Urothelium cell line (cell line): ENCODE measurements at regions not wholly inside any gene's neighbourhood (a gene's known extent, or its start where the extent isn't known, plus 50 kb on each side); places are given as distances from the start of the nearest gene placed in this dataset.

ENCODE experiments used
- DNase-seq: peaks from one replicate; pipeline ENCODE4 v3.0.0; 2011; ENCODE audit warnings: low spot score, mixed read lengths
- FAIRE-seq: peaks from 2 replicates; lab custom pipeline; 2011; peaks lifted over from hg19 to GRCh38; lab: Jason Lieb, UNC

DNA sequence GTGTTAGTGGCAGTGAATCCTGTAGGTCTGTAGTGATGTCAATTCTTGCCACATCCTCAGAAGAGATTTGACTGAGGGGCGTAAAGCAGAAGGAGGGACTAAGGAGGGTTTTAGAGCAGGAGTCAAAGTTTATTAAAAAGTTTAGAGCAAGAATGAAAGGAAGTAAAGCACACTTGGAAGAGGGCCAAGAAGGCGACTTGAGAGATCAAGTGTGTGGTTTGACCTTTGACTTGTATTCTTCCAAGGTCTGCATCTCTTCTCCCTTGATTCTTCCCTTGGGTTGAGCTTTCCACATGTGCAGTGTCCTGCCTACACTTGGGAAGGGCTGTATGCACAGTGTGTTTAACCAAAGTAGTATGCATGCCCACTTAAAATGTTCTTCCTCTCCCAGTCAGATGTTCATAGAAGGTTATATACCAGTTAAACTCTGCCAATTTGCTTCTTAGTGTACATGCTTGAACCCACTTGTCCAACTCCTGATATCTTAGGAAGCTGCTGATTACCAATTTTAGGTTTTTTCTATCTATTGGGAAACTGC lies 627.6 kb downstream of the MMUT start:
- DNase-seq (no peak), FAIRE-seq (no peak)

DNA sequence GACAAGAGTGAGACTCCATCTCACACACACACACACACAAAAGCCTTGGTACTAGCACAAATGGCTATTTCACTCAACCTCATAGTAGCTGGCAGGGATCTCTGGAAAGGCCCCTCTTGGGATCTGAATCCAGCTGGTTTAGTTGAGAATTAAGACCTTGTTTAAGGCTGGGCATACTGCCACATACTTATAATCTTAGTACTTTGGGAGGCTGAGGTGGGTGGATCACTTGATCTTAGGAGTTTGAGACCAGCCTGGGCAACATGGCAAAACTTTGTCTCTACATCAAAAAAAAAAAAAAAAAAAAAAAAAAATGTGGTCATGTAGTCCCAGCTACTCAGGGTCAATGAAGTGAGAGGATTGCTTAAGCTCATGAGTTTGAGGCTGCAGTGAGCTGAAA lies 628.3 kb downstream of the MMUT start:
- no peak for FAIRE-seq

DNA sequence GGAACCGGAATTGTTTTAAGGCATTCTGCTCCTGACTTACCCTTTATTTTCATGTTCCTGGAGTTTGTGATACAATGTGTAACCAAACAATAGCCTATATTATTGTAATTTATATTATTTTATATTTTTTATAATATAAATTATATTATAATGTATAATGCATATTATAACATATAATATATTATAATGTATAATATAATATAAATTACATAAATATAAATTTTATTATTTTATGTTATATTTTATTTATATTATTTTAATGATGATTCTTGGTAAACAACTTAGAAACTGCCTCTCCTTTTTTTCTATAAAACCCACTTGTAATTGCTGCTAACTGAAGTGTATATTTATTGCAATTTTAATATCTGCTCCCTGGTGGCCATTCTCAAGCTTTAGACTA lies 629.1 kb downstream of the MMUT start:
- FAIRE-seq = no peak
- no peak for DNase-seq

More for the DNA sequence above, 628.3 kb downstream of the MMUT start:
- DNase-seq = no peak

DNA sequence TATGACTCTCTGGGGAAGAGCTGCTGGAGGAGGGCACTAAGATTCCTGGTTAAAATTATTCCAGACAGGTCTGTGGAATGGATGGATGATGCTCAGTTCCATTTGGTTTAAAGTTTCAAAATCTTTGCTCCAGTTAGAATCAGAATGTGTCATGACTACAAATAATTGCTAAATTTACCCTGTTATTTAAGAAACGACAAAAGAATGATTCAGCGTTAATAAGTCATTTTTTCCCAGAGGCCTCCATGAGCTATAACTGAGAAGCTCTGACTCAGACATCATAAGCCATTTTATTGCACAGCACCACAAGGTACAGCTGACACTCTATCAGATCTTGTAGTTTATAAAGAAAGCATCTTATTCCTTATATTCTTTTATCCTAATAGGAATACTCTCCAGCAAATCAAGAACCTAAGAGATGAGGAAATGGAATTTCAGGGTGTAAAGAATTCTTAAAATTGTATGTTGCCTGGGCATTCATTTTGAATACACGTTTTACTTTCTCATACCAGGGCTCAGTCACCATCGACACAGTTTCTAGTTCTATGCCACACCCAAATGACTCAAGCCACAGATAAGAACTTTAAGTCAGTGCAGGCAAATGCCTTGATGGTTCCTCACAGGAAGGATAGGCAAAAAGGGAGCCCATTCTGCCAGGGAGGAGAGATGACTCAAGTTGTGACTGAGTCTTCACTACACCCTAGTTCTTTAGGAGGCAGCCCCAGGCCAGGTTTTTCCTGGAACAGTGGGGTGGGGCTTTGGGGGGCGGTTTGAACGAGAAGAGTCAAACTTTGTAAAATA lies 636.0 kb downstream of the MMUT start:
- DNase-seq (peak; percentile 77), FAIRE-seq (peak; percentile 32)

DNA sequence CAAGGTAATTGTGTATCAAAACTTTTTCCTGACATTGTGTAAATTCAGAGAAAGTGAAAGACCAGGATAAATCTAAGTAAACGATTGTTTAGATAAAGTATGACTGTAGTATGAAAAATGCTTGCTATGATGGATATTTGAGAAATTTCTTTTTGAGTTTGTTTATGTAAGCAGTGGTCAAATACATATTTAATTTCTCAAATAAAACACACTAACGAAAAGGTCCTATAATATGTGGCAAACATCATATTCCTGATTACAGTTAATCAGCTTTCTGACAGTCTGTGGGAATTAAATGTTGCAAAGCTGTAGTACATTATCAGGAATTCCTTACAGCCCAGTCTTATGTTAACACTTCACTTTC lies 636.9 kb downstream of the MMUT start:
- no peak for FAIRE-seq
- no peak for DNase-seq

DNA sequence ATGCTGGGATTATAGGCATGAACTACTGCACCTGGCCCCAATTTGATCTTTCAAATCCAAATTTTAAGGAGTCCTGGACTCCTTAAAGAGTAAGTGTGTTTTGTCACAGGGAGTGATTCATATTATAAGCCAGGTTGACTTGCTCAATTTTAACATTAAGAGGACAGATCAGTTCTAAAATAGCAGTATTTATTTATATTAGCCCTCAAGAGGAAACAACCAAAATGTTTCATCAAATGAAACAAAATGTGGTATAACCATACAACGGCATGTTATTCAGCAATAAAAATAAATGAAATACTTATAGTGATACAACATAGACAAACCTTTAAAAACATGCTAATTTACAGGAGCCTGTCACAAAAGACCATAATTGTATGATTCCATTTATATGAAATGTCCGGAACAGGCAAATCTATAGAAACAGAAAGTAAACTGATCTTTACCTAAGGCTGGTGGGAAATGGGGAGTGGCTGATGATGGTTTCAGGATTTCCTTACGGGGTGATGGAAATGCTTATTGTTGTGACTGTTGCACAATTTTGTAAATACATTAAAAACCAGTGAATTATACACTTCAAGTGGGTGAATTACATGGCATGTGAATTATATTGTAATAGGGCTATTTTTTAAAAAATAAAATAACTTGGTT lies 637.4 kb downstream of the MMUT start:
- FAIRE-seq (no peak), DNase-seq (no peak)

DNA sequence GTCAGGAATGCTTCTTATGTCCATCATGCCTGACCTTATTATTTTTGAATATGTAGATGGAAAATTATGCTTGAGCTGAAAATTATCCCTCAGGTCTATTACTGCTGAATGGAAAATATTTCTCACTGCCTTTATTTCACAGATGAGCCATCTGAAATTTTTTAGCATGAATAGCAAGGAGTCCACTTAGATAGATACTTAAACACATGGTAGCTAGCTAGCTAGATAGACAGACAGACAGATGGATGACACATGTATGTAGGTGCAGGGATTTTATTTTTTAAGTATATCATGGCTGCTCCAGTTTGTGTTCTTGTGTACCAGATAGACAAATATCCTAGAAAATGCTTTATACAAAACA lies 645.0 kb downstream of the MMUT start:
- DNase-seq (no peak), FAIRE-seq (no peak)

DNA sequence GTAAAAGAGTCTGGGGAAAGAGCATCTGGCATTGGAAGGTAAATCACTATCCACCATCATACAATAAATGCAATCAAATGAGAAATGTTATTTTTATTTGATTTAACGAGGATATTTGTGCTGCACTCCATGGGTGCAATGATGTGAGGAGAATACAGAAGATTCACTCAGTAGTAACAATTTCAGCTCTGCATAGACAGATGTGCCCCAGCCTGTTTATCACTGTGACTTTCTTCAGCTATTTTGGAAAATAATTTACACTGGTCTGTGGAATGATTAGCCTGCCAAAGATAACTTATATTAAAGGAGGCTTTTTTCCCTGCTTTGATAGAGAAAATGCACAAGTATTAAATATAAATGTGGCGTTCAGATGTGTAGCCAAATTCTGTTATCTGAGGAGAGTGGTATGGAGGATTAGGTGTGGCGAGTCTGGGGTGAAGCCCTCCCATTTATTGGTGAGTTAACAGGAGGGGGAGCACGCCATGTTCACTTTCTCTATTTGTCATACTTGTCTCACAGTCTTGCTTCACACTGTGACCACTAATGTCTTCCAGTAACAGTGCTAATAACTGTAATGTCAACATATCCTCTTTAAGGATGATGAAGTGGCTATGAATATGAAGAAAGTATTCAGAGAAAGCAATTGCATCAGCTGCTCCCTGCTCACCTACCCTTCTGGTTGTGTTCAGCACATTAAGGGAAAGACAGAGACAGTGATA lies 645.6 kb downstream of the MMUT start:
- no peak for DNase-seq

DNA sequence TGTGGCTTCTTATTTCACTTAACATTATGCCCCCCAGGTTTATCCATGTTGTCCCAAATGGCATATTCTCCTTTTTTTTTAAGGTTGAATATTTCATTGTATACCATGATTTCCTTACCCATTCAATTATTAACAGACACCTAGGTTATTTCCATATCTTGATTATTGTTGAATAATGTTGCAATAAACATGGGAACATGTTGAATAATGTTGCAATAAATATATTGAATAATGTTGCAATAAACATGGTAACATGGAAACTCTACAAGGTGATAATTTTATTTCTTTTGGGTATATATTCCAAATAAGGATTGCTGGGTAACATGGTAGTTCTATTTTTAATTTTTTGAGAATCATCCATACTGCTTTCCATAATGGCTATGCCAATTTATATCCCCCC lies 648.1 kb downstream of the MMUT start:
- no peak for DNase-seq
- no peak for FAIRE-seq

More for the DNA sequence above, 645.6 kb downstream of the MMUT start:
- no peak for FAIRE-seq

DNA sequence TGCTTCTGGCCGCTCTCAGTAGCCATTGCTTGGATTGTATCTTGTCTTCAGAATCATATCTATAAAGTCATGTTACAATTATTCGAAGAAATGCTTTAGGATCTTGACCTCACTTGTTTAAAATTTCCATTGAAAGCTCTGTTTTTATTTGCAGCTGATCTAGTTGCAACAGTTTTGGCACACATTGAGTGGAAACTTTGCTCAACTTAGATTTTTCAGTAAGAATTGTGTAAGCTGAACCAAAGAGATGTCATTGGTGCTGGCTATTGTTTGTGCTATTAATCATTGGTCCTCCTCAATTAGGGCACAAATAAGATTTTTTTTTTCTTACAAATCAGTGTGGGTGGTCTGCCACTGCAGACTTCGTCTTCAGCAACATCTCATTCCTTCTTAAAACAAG lies 649.2 kb downstream of the MMUT start:
- DNase-seq = no peak
- no peak for FAIRE-seq

DNA sequence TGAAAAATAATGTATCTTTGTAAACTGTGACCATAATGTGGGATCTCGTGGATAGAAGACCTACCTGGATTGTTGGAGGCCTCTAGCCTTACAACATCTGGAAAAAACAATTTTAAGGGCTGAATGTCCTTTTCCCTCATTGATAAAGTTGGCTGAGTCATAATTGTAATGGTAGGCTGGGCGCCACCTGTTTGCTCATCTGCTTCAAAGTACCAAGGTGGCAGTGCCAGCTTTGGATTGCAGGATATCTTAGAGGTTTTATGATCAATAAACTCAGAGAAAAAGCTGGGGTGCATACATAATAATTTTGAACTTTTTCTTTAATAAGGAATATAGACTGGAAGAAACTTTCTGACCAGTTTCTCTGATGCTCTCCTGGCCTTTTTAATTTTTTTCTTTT lies 653.4 kb downstream of the MMUT start:
- DNase-seq (no peak), FAIRE-seq (no peak)

DNA sequence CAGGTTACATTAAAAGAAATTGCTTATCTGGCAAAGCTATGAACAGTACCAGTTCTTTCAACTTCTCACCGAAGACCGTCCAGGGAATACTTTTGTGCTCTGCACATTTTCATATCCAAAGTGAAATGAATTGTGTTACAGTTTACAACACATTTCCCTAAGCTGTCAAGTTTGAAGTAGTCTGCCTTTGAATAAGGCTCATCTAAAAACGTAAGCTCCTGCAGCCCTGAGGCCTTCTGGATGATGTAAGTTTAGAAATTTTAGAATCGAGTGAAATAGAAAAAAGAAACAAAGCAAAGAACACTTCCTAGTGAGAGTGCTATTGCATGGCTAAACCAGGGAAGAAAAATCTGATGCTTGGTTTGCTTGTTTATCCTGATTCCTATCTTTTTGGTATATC lies 653.8 kb downstream of the MMUT start:
- FAIRE-seq (no peak), DNase-seq (no peak)

DNA sequence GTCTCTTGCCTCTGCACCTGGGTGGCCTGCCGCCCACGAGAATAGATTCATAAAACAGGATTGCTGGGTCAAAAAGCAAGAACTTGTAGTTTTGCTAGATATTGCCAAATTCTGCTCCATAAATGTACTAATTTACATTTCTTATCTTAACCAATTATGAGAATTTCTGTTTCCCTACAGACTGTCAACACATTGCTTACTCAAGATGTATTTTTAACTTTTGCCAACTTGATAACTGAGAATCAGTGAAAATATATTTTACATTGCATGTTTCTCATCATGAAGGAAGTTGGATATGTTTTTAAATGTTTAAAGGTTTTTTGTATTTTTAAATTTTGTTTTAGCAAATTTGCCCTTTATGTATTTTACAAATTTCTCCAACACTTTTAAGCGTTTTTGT lies 664.8 kb downstream of the MMUT start:
- no peak for DNase-seq
- no peak for FAIRE-seq

DNA sequence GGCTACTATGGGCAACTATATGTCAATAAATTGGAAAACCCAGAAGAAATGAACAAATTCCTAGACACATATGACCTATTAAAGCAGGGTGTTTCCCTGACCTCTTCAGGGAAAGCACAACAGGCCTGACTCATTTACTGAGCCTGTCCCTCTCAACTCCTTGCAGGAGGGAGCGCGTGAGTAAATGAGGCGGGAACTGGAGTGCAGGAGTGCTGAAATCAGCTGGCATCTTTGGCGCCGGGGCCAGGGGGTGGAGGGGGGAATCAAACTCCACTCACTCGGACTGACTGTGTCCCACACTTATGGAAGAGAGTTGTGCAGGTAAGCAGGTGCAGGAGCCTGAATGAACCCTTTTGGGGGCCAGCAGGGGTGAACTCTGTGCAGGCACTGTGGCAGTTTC lies 671.2 kb upstream of the PTCHD4 start:
- no peak for FAIRE-seq
- no peak for DNase-seq

DNA sequence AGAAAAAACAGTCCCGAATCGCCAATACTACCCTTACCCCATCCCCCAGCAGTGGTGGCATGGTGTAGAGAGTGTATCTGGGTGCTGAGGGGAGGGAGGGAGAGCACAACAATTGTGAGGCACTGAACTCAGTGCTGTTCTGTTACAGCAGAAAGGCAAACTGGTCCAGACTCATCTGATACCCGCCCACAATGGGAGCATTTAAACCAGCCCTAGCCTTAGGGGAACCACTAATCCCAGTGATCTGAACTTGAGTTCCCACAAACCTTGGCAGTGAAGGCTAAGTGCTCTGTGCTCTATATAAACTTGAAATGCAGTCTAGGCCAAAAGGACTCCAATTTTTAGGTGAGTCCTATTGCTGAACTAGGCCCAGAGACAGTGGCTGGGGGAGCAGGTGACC lies 666.4 kb upstream of the PTCHD4 start:
- no peak for DNase-seq
- FAIRE-seq = no peak

DNA sequence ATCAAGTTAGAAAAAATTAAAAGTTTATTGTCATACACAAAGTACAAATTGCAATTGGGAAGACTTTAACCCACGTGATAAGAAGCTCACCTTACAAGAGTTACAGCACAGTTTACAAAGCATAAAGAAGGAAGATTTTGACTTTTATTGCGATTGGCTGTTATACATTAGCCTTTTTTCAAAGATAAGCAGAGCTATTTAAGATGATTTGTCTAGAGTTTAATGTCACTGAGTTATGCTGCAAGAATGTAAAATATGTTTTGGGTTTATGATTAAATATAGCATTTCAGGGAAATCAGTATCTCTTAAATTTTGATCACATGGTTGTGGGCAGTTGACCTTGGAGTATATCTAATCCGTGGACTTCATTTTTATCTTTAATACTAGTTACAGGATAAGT lies 664.2 kb upstream of the PTCHD4 start:
- DNase-seq (no peak), FAIRE-seq (no peak)

DNA sequence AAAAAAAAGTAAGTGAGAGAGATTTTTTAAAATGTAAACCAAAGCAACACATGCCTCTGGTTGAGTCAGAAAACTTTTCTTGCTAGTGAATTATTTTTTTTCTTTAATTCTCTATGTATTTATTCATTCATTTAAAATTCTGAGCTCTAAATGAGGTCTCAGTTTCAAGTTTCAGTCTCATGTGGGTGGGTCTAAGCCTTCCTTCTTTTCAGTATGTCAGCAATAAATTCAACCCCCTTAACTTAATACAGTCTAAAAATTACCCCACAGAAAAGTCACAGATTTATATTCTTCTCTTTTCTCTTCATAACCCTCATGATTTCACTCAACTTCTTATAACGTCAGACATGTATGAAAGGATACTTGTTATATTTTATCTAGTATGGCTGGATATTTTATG lies 663.3 kb upstream of the PTCHD4 start:
- FAIRE-seq (no peak), DNase-seq (no peak)

DNA sequence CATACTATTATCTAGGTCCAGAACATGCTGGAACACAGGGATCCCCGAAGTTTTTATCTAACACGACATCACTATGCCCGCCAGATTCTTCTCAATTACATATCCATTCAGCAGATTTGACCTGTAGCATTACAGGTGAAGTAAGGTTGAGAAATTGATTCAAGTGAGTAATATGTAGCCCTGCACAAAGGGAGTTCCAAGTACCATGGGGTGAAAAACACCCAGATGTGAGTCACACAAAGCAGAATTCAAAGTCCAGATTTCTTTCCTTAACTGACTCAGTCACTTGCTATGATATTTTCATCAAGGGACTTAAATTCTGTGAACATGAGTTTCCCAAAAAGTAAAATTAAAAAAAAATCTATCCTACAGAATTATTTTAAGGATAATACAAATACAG lies 655.4 kb upstream of the PTCHD4 start:
- FAIRE-seq (no peak), DNase-seq (peak; percentile 8)

DNA sequence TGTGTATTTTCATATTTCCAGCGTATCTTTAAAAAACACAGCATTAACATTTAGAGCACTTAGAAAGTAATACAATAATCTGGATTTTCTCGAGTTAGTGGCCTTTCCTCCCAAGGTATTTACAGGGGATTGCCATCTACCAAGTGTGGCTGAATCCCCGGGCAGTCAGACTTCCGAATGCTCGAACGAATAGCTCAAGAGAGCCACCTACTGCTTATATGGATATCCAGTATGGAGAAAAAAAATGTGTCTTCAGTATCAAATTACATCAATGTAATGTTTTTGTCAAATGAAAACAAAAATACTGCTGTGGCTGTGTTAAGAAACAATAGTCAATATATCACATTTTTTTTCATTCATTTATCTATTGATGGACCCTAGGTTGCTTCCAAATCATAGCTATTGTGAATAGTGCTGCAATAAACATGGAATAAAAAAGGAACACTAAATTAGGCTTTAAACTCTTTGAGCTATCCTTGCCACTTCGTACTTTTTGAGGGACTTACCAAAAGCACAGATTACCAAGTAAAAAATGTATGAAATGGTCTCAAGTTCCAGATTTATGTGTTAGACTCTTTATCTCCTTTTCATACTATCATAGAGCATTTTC lies 654.5 kb upstream of the PTCHD4 start:
- FAIRE-seq (peak; percentile 42), DNase-seq (peak; percentile 62)

DNA sequence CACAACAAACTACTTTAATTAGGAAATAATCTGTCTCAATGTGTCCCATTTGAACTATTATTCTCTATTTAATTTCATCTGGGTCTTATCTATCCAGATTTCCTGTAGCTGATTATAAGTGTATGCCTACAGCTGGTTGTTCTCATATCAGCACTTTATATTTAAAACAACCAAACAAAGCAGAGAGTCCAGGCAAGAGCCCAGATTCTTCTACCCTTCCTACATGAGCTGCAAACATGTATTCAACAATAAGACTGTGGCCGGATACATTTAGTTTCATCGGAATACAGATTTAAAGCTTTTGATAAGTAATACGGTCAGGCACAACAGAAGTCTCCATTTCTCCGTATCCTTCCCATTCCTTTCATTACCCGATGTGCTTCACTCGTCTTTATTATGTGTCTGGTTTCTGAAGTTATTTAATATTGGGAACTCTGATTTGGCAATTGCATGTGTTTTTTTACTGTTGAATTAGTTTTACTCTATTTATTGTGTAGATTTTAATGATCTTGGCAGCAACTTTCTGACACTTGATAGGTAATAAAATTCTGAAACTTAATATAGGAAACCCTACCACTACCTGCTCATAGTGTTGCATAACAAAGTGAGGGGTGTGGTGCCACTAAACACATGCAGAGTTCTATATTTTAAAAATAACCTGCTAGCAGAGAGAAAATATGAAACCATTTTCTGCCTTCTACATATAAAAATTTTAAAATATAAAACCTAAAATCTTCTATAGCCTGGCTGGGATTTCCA lies 653.5 kb upstream of the PTCHD4 start:
- DNase-seq = no peak
- FAIRE-seq = no peak

DNA sequence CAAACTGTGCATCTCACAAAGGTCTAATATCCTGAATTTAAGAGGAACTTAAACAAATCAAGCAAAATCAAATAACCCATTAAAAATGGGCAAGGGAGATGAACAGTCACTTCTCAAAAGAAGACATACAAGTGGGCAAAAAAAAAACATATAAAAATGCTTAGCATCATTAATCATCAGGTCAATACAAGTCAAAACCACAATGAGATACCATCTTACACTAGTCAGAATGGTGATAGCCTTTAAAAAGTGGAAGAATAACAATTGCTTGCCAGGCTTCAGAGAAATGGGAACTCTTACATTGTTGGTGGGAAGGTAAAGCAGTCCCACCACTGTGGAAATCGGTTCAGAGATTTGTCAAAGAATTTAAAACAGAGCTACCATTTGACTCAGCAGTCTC lies 646.7 kb upstream of the PTCHD4 start:
- no peak for DNase-seq
- no peak for FAIRE-seq
